ENCODE measurements at regions not wholly inside any gene's neighbourhood (a gene's known extent, or its start where the extent isn't known, plus 50 kb on each side); places are given as distances from the start of the nearest gene placed in this dataset.
"Not testable (repeated sequence)": the region's sequence is repeated elsewhere in the genome, so short reads cannot be mapped to it uniquely, and the experiment has no call there.

GRCh38 chr4:121616449-121616848 lies 80.3 kb downstream of the ANXA5 start:
- intact Hi-C loops (cut with DNase I); DNase-seq: not testable (repeated sequence)

- DNase-seq = no peak
- intact Hi-C loops (cut with DNase I) = no loop called here
Observed at GRCh38 chr4:121614101-121614500, 82.7 kb downstream of the ANXA5 start.

GRCh38 chr4:121599049-121599448 lies 97.7 kb downstream of the ANXA5 start:
- intact Hi-C loops (cut with DNase I) = no loop called here

GRCh38 chr4:121597346-121597934 lies 99.3 kb downstream of the ANXA5 start:
- intact Hi-C loops (cut with DNase I) = no loop called here

More at GRCh38 chr4:121599049-121599448, 97.7 kb downstream of the ANXA5 start:
- DNase-seq = no peak

GRCh38 chr4:121594796-121595526 lies 101.8 kb downstream of the ANXA5 start:
- intact Hi-C loops (cut with DNase I) = no loop called here
- DNase-seq = no peak

More at GRCh38 chr4:121597346-121597934, 99.3 kb downstream of the ANXA5 start:
- DNase-seq = no peak

GRCh38 chr4:121593760-121594159 lies 103.0 kb downstream of the ANXA5 start:
- intact Hi-C loops (cut with DNase I) = no loop called here
- no peak for DNase-seq

GRCh38 chr4:121592257-121592656 lies 104.5 kb downstream of the ANXA5 start:
- intact Hi-C loops (cut with DNase I); DNase-seq: not testable (repeated sequence)

GRCh38 chr4:121584836-121585235 lies 111.9 kb downstream of the ANXA5 start:
- DNase-seq = no peak
- intact Hi-C loops (cut with DNase I) = no loop called here

GRCh38 chr4:121583396-121583795 lies 113.4 kb downstream of the ANXA5 start:
- intact Hi-C loops (cut with DNase I) = no loop called here
- DNase-seq = no peak

- peak in 2 of 42 donors; percentile 7 to 11 for DNase-seq
- intact Hi-C loops (cut with DNase I) = no loop called here
Observed at GRCh38 chr4:121582296-121582695, 114.5 kb downstream of the ANXA5 start.

GRCh38 chr4:121575392-121575791 lies 121.4 kb downstream of the ANXA5 start:
- intact Hi-C loops (cut with DNase I); DNase-seq: not testable (repeated sequence)

GRCh38 chr4:121574618-121575017 lies 122.2 kb downstream of the ANXA5 start:
- intact Hi-C loops (cut with DNase I) = no loop called here
- no peak for DNase-seq

- DNase-seq = no peak
- intact Hi-C loops (cut with DNase I) = no loop called here
Observed at GRCh38 chr4:121567748-121568147, 129.0 kb downstream of the ANXA5 start.

- no peak for DNase-seq
- intact Hi-C loops (cut with DNase I) = no loop called here
Observed at GRCh38 chr4:121564840-121565375, 131.9 kb downstream of the ANXA5 start.

GRCh38 chr4:121562811-121563210 lies 134.0 kb downstream of the ANXA5 start:
- intact Hi-C loops (cut with DNase I) = no loop called here

GRCh38 chr4:121555315-121556107 lies 141.3 kb downstream of the ANXA5 start:
- intact Hi-C loops (cut with DNase I) = no loop called here

More at GRCh38 chr4:121562811-121563210, 134.0 kb downstream of the ANXA5 start:
- no peak for DNase-seq

GRCh38 chr4:121554382-121554781 lies 142.4 kb downstream of the ANXA5 start:
- no peak for DNase-seq
- intact Hi-C loops (cut with DNase I) = no loop called here

More at GRCh38 chr4:121555315-121556107, 141.3 kb downstream of the ANXA5 start:
- DNase-seq = no peak

- DNase-seq = no peak
- intact Hi-C loops (cut with DNase I) = no loop called here
Observed at GRCh38 chr4:121551881-121552280, 144.9 kb downstream of the ANXA5 start.

- DNase-seq = no peak
- intact Hi-C loops (cut with DNase I) = no loop called here
Observed at GRCh38 chr4:121551271-121551670, 145.5 kb downstream of the ANXA5 start.

- DNase-seq = no peak
- intact Hi-C loops (cut with DNase I) = no loop called here
Observed at GRCh38 chr4:121541696-121542095, 155.1 kb downstream of the ANXA5 start.
